ENCODE measurements at regions not wholly inside any gene's neighbourhood (a gene's known extent, or its start where the extent isn't known, plus 50 kb on each side); places are given as distances from the start of the nearest gene placed in this dataset.

GRCh38 chr2:113812204-113812603, 55.8 kb upstream of the SLC35F5 start:
- DNase-seq (ENCODE audit: low read depth) = peak; percentile 26

DNA sequence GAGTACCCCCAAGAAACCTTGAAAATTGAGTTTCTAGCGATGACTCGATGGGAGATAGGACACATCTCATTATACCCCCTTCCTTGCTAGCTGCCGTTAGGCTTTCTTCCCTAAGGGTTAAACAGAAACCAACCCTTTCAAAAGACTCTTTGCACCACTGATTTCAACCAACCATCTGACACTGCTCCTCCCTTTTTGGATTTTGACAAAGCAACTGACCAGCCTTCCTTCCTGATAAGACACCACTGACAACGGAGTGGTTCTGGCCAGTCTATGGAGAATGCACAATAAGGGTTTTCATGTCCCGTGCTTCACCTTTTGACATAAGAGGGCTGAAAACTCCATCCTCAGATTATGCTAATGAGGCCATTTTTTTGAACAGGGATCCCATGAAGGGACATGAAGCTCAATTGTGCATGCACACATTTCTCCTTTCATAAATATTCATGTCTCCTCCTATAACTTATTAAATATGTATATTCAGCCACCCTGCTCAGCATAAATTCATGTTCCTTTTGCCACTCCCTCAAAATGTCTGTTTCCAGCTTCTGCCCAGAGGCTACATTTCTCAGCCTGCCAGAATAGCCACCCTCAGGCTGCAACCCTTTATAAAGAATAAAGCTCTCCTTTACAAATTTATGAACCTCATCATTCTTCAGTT, 52.8 kb upstream of the SLC35F5 start:
- no peak overlapping the region for H3K4me3 ChIP-seq (ENCODE audit: low read length)
- no peak for DNase-seq (ENCODE audit: low read depth)
- TF ChIP-seq CTCF (conservative IDR thresholded peaks at IDR 0.05; ENCODE audit: low read length) = no peak

More at GRCh38 chr2:113812204-113812603, 55.8 kb upstream of the SLC35F5 start:
- H3K4me3 ChIP-seq (ENCODE audit: low read length) = no peak overlapping the region
- TF ChIP-seq CTCF (conservative IDR thresholded peaks at IDR 0.05; ENCODE audit: low read length) = no peak

GRCh38 chr2:113807721-113808120, 51.3 kb upstream of the SLC35F5 start:
- no peak for DNase-seq (ENCODE audit: low read depth)
- H3K4me3 ChIP-seq (ENCODE audit: low read length) = no peak overlapping the region
- no peak for TF ChIP-seq CTCF (conservative IDR thresholded peaks at IDR 0.05; ENCODE audit: low read length)

DNA sequence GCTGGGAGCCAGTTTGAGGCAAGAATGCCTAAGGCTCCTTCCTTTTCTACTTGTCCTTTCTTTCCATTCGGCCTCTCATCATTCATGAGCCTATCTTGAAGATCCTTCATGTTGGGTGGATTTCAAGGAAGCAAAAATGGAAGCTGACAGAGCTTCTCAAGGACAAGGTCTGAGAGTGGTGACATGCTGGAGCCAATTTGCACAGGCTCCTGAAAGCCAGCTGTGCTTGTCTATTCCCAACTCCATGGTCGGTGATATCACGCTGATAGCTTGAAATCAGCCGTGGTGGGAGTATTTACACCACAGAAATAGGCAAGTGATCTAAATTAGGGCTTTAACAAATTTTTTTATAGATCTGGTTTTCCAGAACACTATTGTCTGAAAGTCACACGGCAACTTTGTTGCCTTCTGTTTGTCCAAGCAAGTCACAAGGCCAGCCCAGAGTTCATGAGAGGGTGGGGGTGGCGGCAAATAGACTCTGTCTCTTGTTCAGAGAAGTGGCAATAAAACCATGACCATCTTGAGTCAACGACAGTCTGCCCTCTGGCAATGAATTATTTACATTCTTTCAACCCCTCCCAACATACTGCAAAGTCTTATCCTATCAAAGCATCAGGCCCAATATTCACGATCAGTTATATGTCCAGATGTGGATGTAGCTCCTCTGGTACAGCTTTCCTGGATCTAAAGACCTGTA, 49.9 kb upstream of the SLC35F5 start:
- DNase-seq (ENCODE audit: low read depth) = peak; percentile 16
- no peak overlapping the region for H3K4me3 ChIP-seq (ENCODE audit: low read length)
- no peak for TF ChIP-seq CTCF (conservative IDR thresholded peaks at IDR 0.05; ENCODE audit: low read length)

All from AG10803 (cell line).